ENCODE measurements at regions not wholly inside any gene's neighbourhood (a gene's known extent, or its start where the extent isn't known, plus 50 kb on each side); places are given as distances from the start of the nearest gene placed in this dataset.

- Histone ChIP-seq H3K36me3 (ENCODE audit: control insufficient read depth, insufficient read depth, low read length) (no peaks in the 10 kb centered on the region), H3K4me3 (ENCODE audit: low read length) (no peak overlapping the region), H3K4me1 (ENCODE audit: control insufficient read depth, insufficient read depth, low read length) (no peaks in the 10 kb centered on the region), H3K27ac (ENCODE audit: low read length) (no peak overlapping the region), H3K9me3 (ENCODE audit: control insufficient read depth, insufficient read depth, low read length) (no peaks in the 10 kb centered on the region), H3K27me3 (ENCODE audit: control insufficient read depth, insufficient read depth, low read length) (no peaks in the 10 kb centered on the region)
- no CpG with 5 or more reads among the region's 7 CpGs for WGBS (ENCODE audit: insufficient coverage, insufficient read length)
- no peak for DNase-seq (ENCODE audit: low read depth, low spot score)
Observed at GRCh38 chr3:166205158-166205557, 367.9 kb upstream of the BCHE start.

- no peaks in the 10 kb centered on the region for H3K4me1 ChIP-seq (ENCODE audit: control insufficient read depth, insufficient read depth, low read length)
- H3K36me3 ChIP-seq (ENCODE audit: control insufficient read depth, insufficient read depth, low read length), result no peaks in the 10 kb centered on the region
- no CpG with 5 or more reads among the region's 3 CpGs for WGBS (ENCODE audit: insufficient coverage, insufficient read length)
- DNase-seq (ENCODE audit: low read depth, low spot score), result no peak
- H3K9me3 ChIP-seq (ENCODE audit: control insufficient read depth, insufficient read depth, low read length), result no peaks in the 10 kb centered on the region
- H3K27ac ChIP-seq (ENCODE audit: low read length), result no peak overlapping the region
- H3K4me3 ChIP-seq (ENCODE audit: low read length), result no peak overlapping the region
- H3K27me3 ChIP-seq (ENCODE audit: control insufficient read depth, insufficient read depth, low read length), result no peaks in the 10 kb centered on the region
Observed at GRCh38 chr3:166201476-166201875, 364.3 kb upstream of the BCHE start.

- Histone ChIP-seq H3K4me3 (ENCODE audit: low read length) (no peak overlapping the region), H3K27me3 (ENCODE audit: control insufficient read depth, insufficient read depth, low read length) (no peaks in the 10 kb centered on the region), H3K9me3 (ENCODE audit: control insufficient read depth, insufficient read depth, low read length) (no peaks in the 10 kb centered on the region), H3K4me1 (ENCODE audit: control insufficient read depth, insufficient read depth, low read length) (no peaks in the 10 kb centered on the region), H3K36me3 (ENCODE audit: control insufficient read depth, insufficient read depth, low read length) (no peaks in the 10 kb centered on the region), H3K27ac (ENCODE audit: low read length) (no peak overlapping the region)
- DNase-seq (ENCODE audit: low read depth, low spot score), result no peak
Observed at GRCh38 chr3:166199491-166199890, 362.3 kb upstream of the BCHE start.

DNA sequence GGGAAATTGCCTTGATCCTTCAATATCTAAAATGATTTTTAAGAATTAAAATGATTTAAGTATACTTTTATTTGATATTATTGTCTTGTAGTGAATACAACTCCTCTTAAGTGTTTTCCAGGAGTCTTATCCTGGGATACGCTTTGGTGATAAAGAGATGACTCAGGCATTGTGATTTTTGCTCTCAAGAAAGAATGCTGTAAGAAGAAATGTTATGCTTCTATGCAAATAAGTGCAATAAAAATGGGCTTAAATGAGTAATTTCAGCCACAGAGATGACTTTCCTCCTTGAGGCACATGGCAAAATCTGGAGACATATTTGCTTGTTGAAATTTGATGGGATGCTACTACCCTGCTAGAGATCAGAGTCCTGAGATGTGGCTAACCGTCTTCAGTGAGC, 358.6 kb upstream of the BCHE start:
- DNase-seq (ENCODE audit: low read depth, low spot score), result no peak
- Histone ChIP-seq H3K4me3 (ENCODE audit: low read length) (no peak overlapping the region), H3K27me3 (ENCODE audit: control insufficient read depth, insufficient read depth, low read length) (no peaks in the 10 kb centered on the region), H3K4me1 (ENCODE audit: control insufficient read depth, insufficient read depth, low read length) (no peaks in the 10 kb centered on the region), H3K27ac (ENCODE audit: low read length) (no peak overlapping the region), H3K36me3 (ENCODE audit: control insufficient read depth, insufficient read depth, low read length) (no peaks in the 10 kb centered on the region), H3K9me3 (ENCODE audit: control insufficient read depth, insufficient read depth, low read length) (no peaks in the 10 kb centered on the region)
- WGBS (ENCODE audit: insufficient coverage, insufficient read length), result no CpG with 5 or more reads among the region's 2 CpGs

DNA sequence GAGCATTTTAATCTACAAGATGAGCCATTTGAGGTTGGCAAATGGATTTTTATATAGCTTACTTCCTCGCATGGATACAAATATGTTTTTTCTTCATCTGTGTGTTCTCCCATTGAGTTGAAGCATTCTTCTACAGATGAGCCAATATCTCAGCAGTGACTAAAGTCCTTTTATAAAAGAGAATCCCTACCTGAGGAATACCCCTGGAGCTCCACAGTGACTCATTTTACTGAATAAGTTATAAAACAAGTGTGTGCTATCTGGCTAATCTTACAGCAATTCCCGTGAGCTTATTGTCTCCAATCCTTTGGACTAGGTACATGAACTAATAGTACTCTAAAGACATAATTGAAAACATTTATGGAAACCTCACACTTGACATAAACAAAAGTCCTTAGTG, 354.2 kb upstream of the BCHE start:
- no peaks in the 10 kb centered on the region for H3K9me3 ChIP-seq (ENCODE audit: control insufficient read depth, insufficient read depth, low read length)
- no peaks in the 10 kb centered on the region for H3K4me1 ChIP-seq (ENCODE audit: control insufficient read depth, insufficient read depth, low read length)
- no peaks in the 10 kb centered on the region for H3K27me3 ChIP-seq (ENCODE audit: control insufficient read depth, insufficient read depth, low read length)
- no peak overlapping the region for H3K4me3 ChIP-seq (ENCODE audit: low read length)
- no peak for DNase-seq (ENCODE audit: low read depth, low spot score)
- no CpG with 5 or more reads among the region's 2 CpGs for WGBS (ENCODE audit: insufficient coverage, insufficient read length)
- no peak overlapping the region for H3K27ac ChIP-seq (ENCODE audit: low read length)
- no peaks in the 10 kb centered on the region for H3K36me3 ChIP-seq (ENCODE audit: control insufficient read depth, insufficient read depth, low read length)

GRCh38 chr3:166190360-166190759, 353.1 kb upstream of the BCHE start:
- H3K36me3 ChIP-seq (ENCODE audit: control insufficient read depth, insufficient read depth, low read length), result no peaks in the 10 kb centered on the region
- whole genome bisulfite sequencing (ENCODE audit: insufficient coverage, insufficient read length), result no CpG with 5 or more reads among the region's 1 CpG
- no peaks in the 10 kb centered on the region for H3K4me1 ChIP-seq (ENCODE audit: control insufficient read depth, insufficient read depth, low read length)
- H3K9me3 ChIP-seq (ENCODE audit: control insufficient read depth, insufficient read depth, low read length), result no peaks in the 10 kb centered on the region
- no peak for DNase-seq (ENCODE audit: low read depth, low spot score)
- H3K4me3 ChIP-seq (ENCODE audit: low read length), result no peak overlapping the region
- H3K27me3 ChIP-seq (ENCODE audit: control insufficient read depth, insufficient read depth, low read length), result no peaks in the 10 kb centered on the region
- no peak overlapping the region for H3K27ac ChIP-seq (ENCODE audit: low read length)

GRCh38 chr3:166187237-166187636, 350.0 kb upstream of the BCHE start:
- no CpG with 5 or more reads among the region's 1 CpG for WGBS (ENCODE audit: insufficient coverage, insufficient read length)
- no peak for DNase-seq (ENCODE audit: low read depth, low spot score)
- Histone ChIP-seq H3K9me3 (ENCODE audit: control insufficient read depth, insufficient read depth, low read length) (no peaks in the 10 kb centered on the region), H3K27ac (ENCODE audit: low read length) (no peak overlapping the region), H3K4me3 (ENCODE audit: low read length) (no peak overlapping the region), H3K4me1 (ENCODE audit: control insufficient read depth, insufficient read depth, low read length) (no peaks in the 10 kb centered on the region), H3K27me3 (ENCODE audit: control insufficient read depth, insufficient read depth, low read length) (no peaks in the 10 kb centered on the region), H3K36me3 (ENCODE audit: control insufficient read depth, insufficient read depth, low read length) (no peaks in the 10 kb centered on the region)

DNA sequence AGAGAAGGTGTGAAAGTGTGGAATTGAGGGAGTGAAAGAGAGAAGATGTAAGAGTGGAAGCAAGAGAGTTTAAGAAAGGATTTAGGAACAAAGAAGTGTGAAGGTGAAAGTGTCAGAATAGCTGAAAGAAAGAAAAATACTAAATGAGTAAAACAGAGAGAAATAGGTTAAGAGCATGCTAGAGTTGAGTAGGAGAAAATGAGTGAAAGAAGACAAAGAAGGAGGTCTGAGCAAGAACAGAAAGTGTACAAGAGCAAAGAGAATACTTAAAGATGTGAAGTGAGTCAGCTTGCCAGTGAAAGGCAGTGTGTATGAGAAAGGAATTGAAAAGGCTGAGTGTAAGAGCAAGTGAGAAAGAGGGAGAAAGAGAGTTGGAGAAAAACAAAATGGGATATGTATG, 348.8 kb upstream of the BCHE start:
- H3K4me3 ChIP-seq (ENCODE audit: low read length), result no peak overlapping the region
- DNase-seq (ENCODE audit: low read depth, low spot score), result no peak
- H3K9me3 ChIP-seq (ENCODE audit: control insufficient read depth, insufficient read depth, low read length), result no peaks in the 10 kb centered on the region
- H3K27ac ChIP-seq (ENCODE audit: low read length), result no peak overlapping the region
- no peaks in the 10 kb centered on the region for H3K27me3 ChIP-seq (ENCODE audit: control insufficient read depth, insufficient read depth, low read length)
- no peaks in the 10 kb centered on the region for H3K4me1 ChIP-seq (ENCODE audit: control insufficient read depth, insufficient read depth, low read length)
- H3K36me3 ChIP-seq (ENCODE audit: control insufficient read depth, insufficient read depth, low read length), result no peaks in the 10 kb centered on the region

- no peak overlapping the region for H3K27ac ChIP-seq (ENCODE audit: low read length)
- H3K36me3 ChIP-seq (ENCODE audit: control insufficient read depth, insufficient read depth, low read length), result no peaks in the 10 kb centered on the region
- DNase-seq (ENCODE audit: low read depth, low spot score), result no peak
- H3K4me3 ChIP-seq (ENCODE audit: low read length), result no peak overlapping the region
- H3K27me3 ChIP-seq (ENCODE audit: control insufficient read depth, insufficient read depth, low read length), result no peaks in the 10 kb centered on the region
- WGBS (ENCODE audit: insufficient coverage, insufficient read length), result no CpG with 5 or more reads among the region's 1 CpG
- H3K4me1 ChIP-seq (ENCODE audit: control insufficient read depth, insufficient read depth, low read length), result no peaks in the 10 kb centered on the region
- H3K9me3 ChIP-seq (ENCODE audit: control insufficient read depth, insufficient read depth, low read length), result no peaks in the 10 kb centered on the region
Observed at GRCh38 chr3:166177130-166177529, 339.9 kb upstream of the BCHE start.

DNA sequence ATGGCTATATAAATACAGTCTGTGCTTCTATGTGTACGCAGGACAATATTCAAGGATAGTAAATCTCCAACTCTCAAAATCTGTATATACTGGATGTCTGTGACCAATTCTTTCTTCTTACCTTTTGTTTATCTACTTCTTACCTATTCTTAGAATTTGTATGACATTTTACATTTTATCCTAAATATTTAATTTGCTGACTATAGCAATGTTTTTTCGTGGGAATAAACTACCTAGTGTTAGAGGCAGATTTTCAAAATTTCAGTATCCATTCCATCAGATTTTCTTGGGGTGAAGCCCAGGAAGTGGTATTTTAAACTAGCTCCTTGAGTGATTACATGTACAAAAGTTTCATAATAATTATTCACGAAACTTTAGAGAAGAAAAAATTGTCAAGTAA, 334.5 kb upstream of the BCHE start:
- Histone ChIP-seq H3K9me3 (ENCODE audit: control insufficient read depth, insufficient read depth, low read length) (no peaks in the 10 kb centered on the region), H3K4me3 (ENCODE audit: low read length) (no peak overlapping the region), H3K27me3 (ENCODE audit: control insufficient read depth, insufficient read depth, low read length) (no peaks in the 10 kb centered on the region), H3K27ac (ENCODE audit: low read length) (no peak overlapping the region), H3K4me1 (ENCODE audit: control insufficient read depth, insufficient read depth, low read length) (no peaks in the 10 kb centered on the region), H3K36me3 (ENCODE audit: control insufficient read depth, insufficient read depth, low read length) (no peaks in the 10 kb centered on the region)
- no peak for DNase-seq (ENCODE audit: low read depth, low spot score)
- no CpG with 5 or more reads among the region's 3 CpGs for WGBS (ENCODE audit: insufficient coverage, insufficient read length)

GRCh38 chr3:166169681-166170080, 332.5 kb upstream of the BCHE start:
- Histone ChIP-seq H3K36me3 (ENCODE audit: control insufficient read depth, insufficient read depth, low read length) (no peaks in the 10 kb centered on the region), H3K4me3 (ENCODE audit: low read length) (no peak overlapping the region), H3K27ac (ENCODE audit: low read length) (no peak overlapping the region), H3K9me3 (ENCODE audit: control insufficient read depth, insufficient read depth, low read length) (no peaks in the 10 kb centered on the region), H3K4me1 (ENCODE audit: control insufficient read depth, insufficient read depth, low read length) (no peaks in the 10 kb centered on the region), H3K27me3 (ENCODE audit: control insufficient read depth, insufficient read depth, low read length) (no peaks in the 10 kb centered on the region)
- no peak for DNase-seq (ENCODE audit: low read depth, low spot score)
- WGBS (ENCODE audit: insufficient coverage, insufficient read length), result no CpG with 5 or more reads among the region's 1 CpG

All from iPS DF 6.9 (cell line).